ENCODE measurements at regions not wholly inside any gene's neighbourhood (a gene's known extent, or its start where the extent isn't known, plus 50 kb on each side); places are given as distances from the start of the nearest gene placed in this dataset.

DNA sequence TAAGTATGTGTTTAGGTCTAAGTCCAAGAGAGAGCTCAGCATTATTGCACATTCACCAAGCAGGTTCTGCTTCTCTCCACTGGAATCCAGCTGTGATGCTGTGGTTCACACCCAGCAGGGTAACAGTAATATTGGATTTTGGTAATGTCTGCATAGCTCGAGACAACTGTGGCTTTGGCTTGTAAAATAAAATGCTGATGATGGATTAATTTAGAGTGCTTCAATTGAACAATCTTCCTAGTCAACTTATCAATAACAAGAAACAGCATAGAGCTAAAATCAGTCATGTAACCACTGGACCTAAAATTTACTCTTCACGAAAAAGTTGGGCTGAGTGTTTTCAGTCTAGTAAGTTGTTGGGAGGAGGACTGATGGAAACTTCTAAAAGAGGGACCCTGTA is 709.2 kb downstream of the TYW1 start:
- TF ChIP-seq CTCF (conservative IDR thresholded peaks at IDR 0.05; ENCODE audit: low read depth, low read length) (no peak), EZH2 (IDR thresholded peaks at IDR 0.05; ENCODE audit: low read length, unreplicated experiment) (no peak), EZH2phosphoT487 (IDR thresholded peaks at IDR 0.05; ENCODE audit: borderline replicate concordance, low read length) (no peak)
